Testis (tissue), 2 donors: ENCODE measurements at regions not wholly inside any gene's neighbourhood (a gene's known extent, or its start where the extent isn't known, plus 50 kb on each side); places are given as distances from the start of the nearest gene placed in this dataset.
"Not testable (repeated sequence)": the region's sequence is repeated elsewhere in the genome, so short reads cannot be mapped to it uniquely, and the experiment has no call there.

ENCODE experiments used
- DNase-seq: peaks from one replicate; pipeline ENCODE4 v3.0.0-alpha.2; 2019
- H3K27ac ChIP-seq, 2 donors: fragments of 200-600 bp; sonication (generic); one replicate each; pipeline ENCODE4 v1.5.1; 2019
- H3K27me3 ChIP-seq: fragments of 200-600 bp; sonication (generic); one replicate; pipeline ENCODE4 v1.5.1; 2019
- H3K36me3 ChIP-seq: fragments of 200-600 bp; sonication (generic); one replicate; pipeline ENCODE4 v1.5.1; 2017; ENCODE audit warnings: low read depth; ENCODE audit errors: missing control alignments
- H3K4me1 ChIP-seq: fragments of 200-600 bp; sonication (generic); one replicate; pipeline ENCODE4 v1.5.1; 2019
- H3K4me3 ChIP-seq, 2 donors: fragments of 200-600 bp; sonication (generic); one replicate each; pipeline ENCODE4 v1.5.1; 2017 to 2019
- H3K9me3 ChIP-seq: fragments of 200-600 bp; sonication (generic); one replicate; pipeline ENCODE4 v1.5.1; 2017
- CTCF ChIP-seq, 3 experiments: fragments of 450-650 bp in 2 of 3; fragments of 200-600 bp in 1 of 3; sonication (generic) in 1 of 3; IDR thresholded peaks; one replicate each; pipeline ENCODE4 v1.5.1; 2016 to 2019; ENCODE audit warnings: antibody characterized with exemption in 3 of 3, mild to moderate bottlenecking in 2 of 3, moderate library complexity in 1 of 3
- POLR2A ChIP-seq: fragments of 450-650 bp; IDR thresholded peaks from one replicate; pipeline ENCODE4 v1.6.1; 2017; ENCODE audit warnings: antibody characterized with exemption, mild to moderate bottlenecking, moderate library complexity
- whole genome bisulfite sequencing, 2 donors: methylation state at CpG; one replicate each; pipeline ENCODE4 v1.1.5; 2018; 5-methylcytosine and 5-hydroxymethylcytosine counted together
- intact Hi-C: fragments of 100-400 bp; cut with DNase I; formaldehyde crosslinking; loops from one replicate; pipeline ENCODE4 v1.15.1; 2023; ENCODE audit warnings: low total_unique reads

GRCh38 chr9:36499174-36499890, 73.4 kb upstream of the MELK start:
- H3K4me3 ChIP-seq = no peak overlapping the region
- WGBS, 2 donors = 84 to 96% methylated on average over 8 of the region's 8 CpGs
- H3K36me3 ChIP-seq = no peaks in the 10 kb centered on the region
- H3K9me3 ChIP-seq = no peaks in the 10 kb centered on the region
- DNase-seq = no peak
- intact Hi-C loops = no loop called here
- H3K27me3 ChIP-seq = no peaks in the 10 kb centered on the region
- H3K4me1 ChIP-seq = no peaks in the 10 kb centered on the region
- TF ChIP-seq CTCF (IDR thresholded peaks at IDR 0.05) (no peak), POLR2A (no peak)
- no peak overlapping the region for H3K27ac ChIP-seq

- H3K36me3 ChIP-seq, H3K27ac ChIP-seq, H3K4me1 ChIP-seq, H3K4me3 ChIP-seq, H3K27me3 ChIP-seq, intact Hi-C loops, DNase-seq, H3K9me3 ChIP-seq: not testable (repeated sequence)
- WGBS, 2 donors = 85 to 89% methylated on average over 6 of the region's 6 CpGs
These were observed 79.1 kb upstream of the MELK start for GRCh38 chr9:36493564-36493963.

- intact Hi-C loops = no loop called here
- 58 to 59% methylated on average over 2 of the region's 2 CpGs for WGBS, 2 donors
These were observed 79.8 kb upstream of the MELK start for GRCh38 chr9:36492865-36493264.

DNA sequence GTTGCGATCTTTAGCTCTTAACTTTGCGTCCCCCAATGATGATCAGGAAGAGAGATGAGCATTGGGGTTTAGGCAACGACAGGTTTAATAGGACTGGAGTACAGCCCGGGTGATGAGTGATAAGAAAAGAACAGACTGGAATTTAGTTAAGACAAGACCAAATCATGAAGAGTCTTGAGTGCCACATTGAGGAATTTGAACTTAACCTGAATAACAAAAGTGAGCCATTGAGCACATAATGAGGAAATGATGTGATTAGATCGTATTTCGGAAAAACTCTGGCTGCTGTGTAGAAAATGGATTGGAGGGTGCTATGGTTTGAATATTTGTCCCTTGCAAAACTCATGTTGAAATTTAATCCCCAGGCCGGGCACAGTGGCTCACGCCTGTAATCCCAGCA, 83.2 kb upstream of the MELK start:
- Histone ChIP-seq H3K4me1 (peaks cover 14% of the 10 kb centered on the region), H3K4me3 (no peak overlapping the region), H3K9me3 (no peaks in the 10 kb centered on the region), H3K27me3 (no peaks in the 10 kb centered on the region), H3K27ac (peak overlapping the region; percentile 91 to 98), H3K36me3 (no peaks in the 10 kb centered on the region)
- no peak for DNase-seq
- TF ChIP-seq CTCF (IDR thresholded peaks at IDR 0.05) (no peak), POLR2A (no peak)
- 56 to 69% methylated on average over 8 of the region's 8 CpGs for WGBS, 2 donors
- intact Hi-C loops = no loop called here

More at GRCh38 chr9:36492865-36493264, 79.8 kb upstream of the MELK start:
- H3K27me3 ChIP-seq = no peaks in the 10 kb centered on the region
- H3K27ac ChIP-seq = no peak overlapping the region
- TF ChIP-seq POLR2A (no peak), CTCF (IDR thresholded peaks at IDR 0.05) (no peak)
- no peak for DNase-seq
- no peaks in the 10 kb centered on the region for H3K9me3 ChIP-seq
- peaks cover 11% of the 10 kb centered on the region for H3K4me1 ChIP-seq
- no peak overlapping the region for H3K4me3 ChIP-seq
- no peaks in the 10 kb centered on the region for H3K36me3 ChIP-seq

DNA sequence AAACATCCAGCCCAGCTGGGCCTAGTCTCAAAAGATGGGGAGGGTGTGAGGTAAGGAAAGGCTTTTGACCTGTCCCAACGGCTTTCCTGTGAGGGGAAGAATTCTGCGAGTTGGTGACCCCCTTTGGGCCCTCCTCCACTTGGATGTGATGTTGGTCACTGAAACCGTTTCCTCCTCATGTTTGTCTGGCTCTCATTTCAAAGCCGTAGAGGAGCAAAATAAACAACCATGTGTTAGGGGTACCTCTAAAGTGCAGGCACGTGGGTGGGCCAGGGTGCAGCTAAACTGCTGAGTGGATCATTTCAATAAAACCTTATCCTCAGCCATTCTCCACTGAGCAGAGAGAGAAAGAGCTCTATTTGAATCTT, 84.3 kb upstream of the MELK start:
- WGBS, 2 donors = 1 to 2% methylated on average over 5 of the region's 5 CpGs
- peaks cover 17% of the 10 kb centered on the region for H3K4me1 ChIP-seq

More for the DNA sequence above, 84.3 kb upstream of the MELK start:
- no peak for TF ChIP-seq CTCF (IDR thresholded peaks at IDR 0.05)
- TF ChIP-seq POLR2A = no peak
- DNase-seq = peak; percentile 44
- H3K27me3 ChIP-seq = no peaks in the 10 kb centered on the region
- H3K9me3 ChIP-seq = no peaks in the 10 kb centered on the region
- intact Hi-C loops = no loop called here
- no peaks in the 10 kb centered on the region for H3K36me3 ChIP-seq
- H3K27ac ChIP-seq = peak overlapping the region; percentile 91 to 98
- H3K4me3 ChIP-seq = peak overlapping the region; percentile 65 to 89
